Cerebellar cortex (tissue), 1 donor: ENCODE measurements at regions not wholly inside any gene's neighbourhood (a gene's known extent, or its start where the extent isn't known, plus 50 kb on each side); places are given as distances from the start of the nearest gene placed in this dataset.

Experiments
- DNase-seq: peaks from one replicate; pipeline ENCODE4 v3.0.0-alpha.2; 2015; ENCODE audit warnings: low spot score

- DNase-seq, result no peak
These were observed 460.2 kb downstream of the LRATD1 start for GRCh38 chr2:15092691-15093090.

- no peak for DNase-seq
These were observed 461.6 kb downstream of the LRATD1 start for GRCh38 chr2:15094161-15094560.

- no peak for DNase-seq
These were observed 464.3 kb downstream of the NBAS start for GRCh38 chr2:15096873-15097272.

GRCh38 chr2:15107137-15107536, 454.0 kb downstream of the NBAS start:
- no peak for DNase-seq

- DNase-seq, result no peak
These were observed 449.4 kb downstream of the NBAS start for GRCh38 chr2:15111718-15112117.

GRCh38 chr2:15112216-15112615, 448.9 kb downstream of the NBAS start:
- no peak for DNase-seq

GRCh38 chr2:15115776-15116175, 445.4 kb downstream of the NBAS start:
- DNase-seq, result no peak

- DNase-seq, result no peak
These were observed 444.3 kb downstream of the NBAS start for GRCh38 chr2:15116830-15117229.
